HUES6 (cell line): ENCODE measurements at regions not wholly inside any gene's neighbourhood (a gene's known extent, or its start where the extent isn't known, plus 50 kb on each side); places are given as distances from the start of the nearest gene placed in this dataset.
"Not testable (repeated sequence)": the region's sequence is repeated elsewhere in the genome, so short reads cannot be mapped to it uniquely, and the experiment has no call there.

Source experiments
- H3K27ac ChIP-seq: 2 replicates; pipeline ENCODE4 v1.7.0; 2013; ENCODE audit warnings: low read depth, mild to moderate bottlenecking, low read length, inconsistent platforms
- H3K27me3 ChIP-seq: 2 replicates; pipeline ENCODE4 v1.6.1; 2013; ENCODE audit warnings: low read length; ENCODE audit not compliant: control insufficient read depth, insufficient read depth
- H3K36me3 ChIP-seq: 2 replicates; pipeline ENCODE4 v1.6.1; 2013; ENCODE audit warnings: low read length; ENCODE audit not compliant: control insufficient read depth, insufficient read depth
- H3K4me1 ChIP-seq: 2 replicates; pipeline ENCODE4 v1.6.1; 2013; ENCODE audit warnings: low read length; ENCODE audit not compliant: control insufficient read depth, insufficient read depth
- H3K4me3 ChIP-seq: 2 replicates; pipeline ENCODE4 v1.5.1; 2013; ENCODE audit warnings: low read depth, low read length
- H3K9ac ChIP-seq: one replicate; pipeline ENCODE4 v1.6.1; 2013; ENCODE audit warnings: mild to moderate bottlenecking, low read length
- H3K9me3 ChIP-seq: 2 replicates; pipeline ENCODE4 v1.6.1; 2013; ENCODE audit warnings: low read depth, low read length; ENCODE audit not compliant: control insufficient read depth, insufficient read depth

DNA sequence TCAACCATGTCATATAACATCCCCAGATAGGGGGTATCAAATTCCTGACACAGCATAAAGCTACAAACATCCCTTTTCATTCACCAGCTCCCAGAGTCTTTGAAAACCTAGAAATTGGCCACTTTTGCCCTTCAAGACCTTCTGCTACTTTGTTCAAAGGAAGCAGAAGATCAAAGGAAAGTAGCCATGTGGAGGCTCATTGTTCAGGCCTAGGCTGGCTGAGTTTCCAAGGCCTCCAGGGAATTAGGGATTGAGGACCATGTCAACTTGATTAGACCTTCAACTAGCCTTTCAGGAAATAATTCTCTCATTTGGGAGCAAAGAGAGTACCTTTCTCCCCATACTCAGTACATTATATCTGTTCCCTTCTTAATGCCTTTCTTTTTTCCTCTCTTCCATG lies 66.8 kb upstream of the ATXN3L start:
- no peaks in the 10 kb centered on the region for H3K27me3 ChIP-seq
- no peak overlapping the region for H3K4me3 ChIP-seq
- H3K27ac ChIP-seq, result no peak overlapping the region
- peaks cover 12% of the 10 kb centered on the region for H3K9me3 ChIP-seq
- peaks cover 3% of the 10 kb centered on the region for H3K4me1 ChIP-seq
- no peak overlapping the region for H3K9ac ChIP-seq
- H3K36me3 ChIP-seq, result no peaks in the 10 kb centered on the region

- Histone ChIP-seq H3K9ac (no peak overlapping the region), H3K4me1 (peaks cover 5% of the 10 kb centered on the region), H3K27me3 (no peaks in the 10 kb centered on the region), H3K9me3 (peaks cover 9% of the 10 kb centered on the region), H3K27ac (no peak overlapping the region), H3K36me3 (no peaks in the 10 kb centered on the region), H3K4me3 (no peak overlapping the region)
These were observed 66.2 kb upstream of the ATXN3L start for GRCh38 chrX:13386092-13386491.

DNA sequence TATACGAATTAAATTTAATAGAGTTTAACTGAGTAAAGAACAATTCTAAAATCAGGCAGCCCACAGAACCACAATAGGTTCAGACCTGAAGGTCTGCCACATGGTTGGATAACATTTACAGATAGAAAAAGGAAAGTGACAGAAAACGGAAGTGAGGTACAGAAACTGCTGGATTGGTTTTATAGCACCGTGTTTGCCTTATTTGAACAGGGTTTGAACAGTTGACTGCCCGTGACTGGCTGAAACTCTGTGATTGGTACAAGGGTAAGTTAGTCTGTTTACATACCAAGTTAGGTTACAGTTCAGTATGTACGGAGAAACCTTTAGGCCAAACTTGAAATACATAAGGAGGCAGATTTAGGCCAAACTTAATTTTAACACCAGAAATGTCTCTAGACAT lies 64.1 kb upstream of the ATXN3L start:
- H3K4me1 ChIP-seq, result peaks cover 5% of the 10 kb centered on the region; the same call in 1 of the 2 replicates
- no peaks in the 10 kb centered on the region for H3K36me3 ChIP-seq
- H3K4me3 ChIP-seq, result no peak overlapping the region
- H3K9me3 ChIP-seq, result no peaks in the 10 kb centered on the region
- H3K27ac ChIP-seq, result no peak overlapping the region
- H3K9ac ChIP-seq, result no peak overlapping the region
- H3K27me3 ChIP-seq, result no peaks in the 10 kb centered on the region

- Histone ChIP-seq H3K27me3 (no peaks in the 10 kb centered on the region), H3K36me3 (no peaks in the 10 kb centered on the region), H3K27ac (no peak overlapping the region), H3K9ac (no peak overlapping the region), H3K4me3 (no peak overlapping the region), H3K9me3 (no peaks in the 10 kb centered on the region), H3K4me1 (peaks cover 2% of the 10 kb centered on the region; the same call in 1 of the 2 replicates)
These were observed 61.7 kb upstream of the ATXN3L start for GRCh38 chrX:13381514-13381913.

DNA sequence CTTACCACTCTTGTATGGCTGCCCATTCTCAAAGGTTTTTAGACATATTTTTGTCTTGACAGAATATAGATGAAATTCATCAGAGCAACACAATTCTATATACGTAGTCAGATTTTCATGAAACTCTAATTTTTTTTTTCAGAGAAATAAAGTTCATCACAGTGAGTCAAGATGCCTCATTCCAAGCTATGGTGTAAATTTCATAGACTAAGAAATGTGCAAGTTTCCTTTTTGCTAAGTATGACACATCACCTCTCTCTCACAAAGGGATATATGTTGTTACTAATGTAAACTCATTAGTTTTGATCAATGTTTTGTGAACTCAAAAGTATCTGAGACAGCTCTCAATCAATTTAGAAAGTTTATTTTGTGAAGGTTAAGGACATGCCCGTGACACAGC lies 60.4 kb upstream of the ATXN3L start:
- peaks cover 2% of the 10 kb centered on the region; the same call in 1 of the 2 replicates for H3K4me1 ChIP-seq
- H3K27me3 ChIP-seq, result no peaks in the 10 kb centered on the region
- no peaks in the 10 kb centered on the region for H3K36me3 ChIP-seq
- H3K4me3 ChIP-seq, result no peak overlapping the region
- H3K27ac ChIP-seq, result no peak overlapping the region
- no peak overlapping the region for H3K9ac ChIP-seq
- no peaks in the 10 kb centered on the region for H3K9me3 ChIP-seq

GRCh38 chrX:13378562-13379518 lies 59.0 kb upstream of the ATXN3L start:
- H3K4me1 ChIP-seq, H3K4me3 ChIP-seq: not testable (repeated sequence)

GRCh38 chrX:13377550-13377934 lies 57.7 kb upstream of the ATXN3L start:
- Histone ChIP-seq H3K4me1 (peaks cover 2% of the 10 kb centered on the region; the same call in 1 of the 2 replicates), H3K9me3 (no peaks in the 10 kb centered on the region), H3K27ac (no peak overlapping the region), H3K9ac (no peak overlapping the region), H3K27me3 (no peaks in the 10 kb centered on the region), H3K4me3 (no peak overlapping the region), H3K36me3 (no peaks in the 10 kb centered on the region)

More at GRCh38 chrX:13378562-13379518, 59.0 kb upstream of the ATXN3L start:
- H3K27me3 ChIP-seq, H3K27ac ChIP-seq, H3K36me3 ChIP-seq, H3K9me3 ChIP-seq, H3K9ac ChIP-seq: not testable (repeated sequence)

- H3K9me3 ChIP-seq, result no peaks in the 10 kb centered on the region
- H3K27me3 ChIP-seq, result no peaks in the 10 kb centered on the region
- H3K27ac ChIP-seq, result no peak overlapping the region
- no peaks in the 10 kb centered on the region for H3K36me3 ChIP-seq
- H3K4me3 ChIP-seq, result no peak overlapping the region
- H3K9ac ChIP-seq, result no peak overlapping the region
- H3K4me1 ChIP-seq, result peaks cover 2% of the 10 kb centered on the region; the same call in 1 of the 2 replicates
These were observed 57.1 kb upstream of the ATXN3L start for GRCh38 chrX:13376857-13377549.

GRCh38 chrX:13375596-13375995 lies 55.7 kb upstream of the ATXN3L start:
- not testable (repeated sequence) for H3K4me1 ChIP-seq, H3K9me3 ChIP-seq, H3K27ac ChIP-seq, H3K9ac ChIP-seq, H3K36me3 ChIP-seq, H3K4me3 ChIP-seq, H3K27me3 ChIP-seq

DNA sequence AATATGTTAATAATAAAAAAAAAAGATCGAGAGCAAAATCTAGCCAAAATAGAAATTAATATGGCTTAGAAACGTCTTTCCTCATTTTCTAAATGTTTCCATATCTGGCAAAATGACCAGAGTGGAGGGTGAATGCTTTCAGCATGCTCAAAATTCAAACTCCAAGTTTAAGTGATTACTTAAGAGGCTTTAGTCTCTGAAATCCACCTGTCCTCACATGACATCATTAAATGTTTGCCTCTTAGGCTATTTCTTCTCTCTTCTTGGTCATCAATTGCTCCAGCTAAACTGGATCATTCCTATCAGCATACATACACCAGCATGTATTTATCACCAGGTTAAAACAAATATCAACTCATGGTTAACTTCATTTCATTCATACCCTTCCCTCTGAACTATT lies 54.5 kb upstream of the ATXN3L start:
- Histone ChIP-seq H3K9me3 (no peaks in the 10 kb centered on the region), H3K4me1 (peaks cover 9% of the 10 kb centered on the region), H3K27ac (no peak overlapping the region), H3K4me3 (no peak overlapping the region), H3K36me3 (no peaks in the 10 kb centered on the region), H3K27me3 (peaks cover 3% of the 10 kb centered on the region; the same call in 1 of the 2 replicates), H3K9ac (no peak overlapping the region)
